Subcutaneous abdominal adipose tissue (tissue), 5 donors: ENCODE measurements at regions not wholly inside any gene's neighbourhood (a gene's known extent, or its start where the extent isn't known, plus 50 kb on each side); places are given as distances from the start of the nearest gene placed in this dataset.
"Not testable (repeated sequence)": the region's sequence is repeated elsewhere in the genome, so short reads cannot be mapped to it uniquely, and the experiment has no call there.

Experiments used
- H3K27ac ChIP-seq: one replicate; pipeline ENCODE4 v1.7.0; 2013; ENCODE audit warnings: low read depth, mild to moderate bottlenecking, inconsistent platforms, low read length, moderate library complexity
- H3K27me3 ChIP-seq, 5 donors: one replicate each; pipeline ENCODE4 v1.7.0; 2013; ENCODE audit warnings: low read length in 5 of 5, inconsistent platforms in 1 of 5; ENCODE audit not compliant: control insufficient read depth in 5 of 5, insufficient read depth in 4 of 5
- H3K36me3 ChIP-seq, 5 donors: one replicate each; pipeline ENCODE4 v1.7.0; 2013; ENCODE audit warnings: low read length in 5 of 5; ENCODE audit not compliant: control insufficient read depth in 5 of 5, insufficient read depth in 5 of 5
- H3K4me1 ChIP-seq, 5 donors: one replicate each; pipeline ENCODE4 v1.7.0; 2013; ENCODE audit warnings: low read length in 5 of 5, mild to moderate bottlenecking in 3 of 5, moderate library complexity in 1 of 5; ENCODE audit not compliant: control insufficient read depth in 5 of 5, insufficient read depth in 5 of 5
- H3K4me3 ChIP-seq, 5 donors: one replicate each; pipeline ENCODE4 v1.7.0; 2013; ENCODE audit warnings: low read length in 5 of 5, low read depth in 1 of 5
- H3K9ac ChIP-seq, 5 donors: one replicate each; pipeline ENCODE4 v1.7.0; 2013; ENCODE audit warnings: low read length in 5 of 5, mild to moderate bottlenecking in 4 of 5, moderate library complexity in 3 of 5
- H3K9me3 ChIP-seq, 5 donors: one replicate each; pipeline ENCODE4 v1.7.0; 2013; ENCODE audit warnings: low read length in 5 of 5; ENCODE audit not compliant: control insufficient read depth in 5 of 5
- donor health status: healthy.
- donor health status: healthy.
- donor health status: healthy.
- donor health status: healthy.
- donor health status: healthy.

DNA sequence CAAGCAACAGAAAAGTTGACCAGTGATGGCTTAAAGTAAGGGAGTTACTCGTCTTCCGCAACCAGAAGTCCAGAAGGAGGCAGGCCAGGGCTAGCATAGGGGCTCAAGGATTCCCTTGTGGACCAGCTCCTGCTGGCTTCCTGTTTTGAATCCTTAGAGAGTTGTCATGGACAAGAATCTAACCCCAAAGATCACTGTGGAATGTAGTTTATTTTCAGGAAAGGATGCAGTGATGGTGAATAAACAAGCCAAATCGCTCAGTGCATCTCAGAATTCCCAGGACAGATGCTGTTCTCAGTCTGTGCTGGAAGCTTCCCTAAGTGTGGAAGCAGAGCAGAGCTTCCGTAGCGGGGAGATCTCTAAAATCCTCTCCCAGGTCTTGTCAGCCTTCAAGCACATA, 311.3 kb downstream of the C12orf75 start:
- no peaks in the 10 kb centered on the region for H3K27me3 ChIP-seq
- peaks cover 0 to 7% (median 0%) of the 10 kb centered on the region in 5 donors for H3K4me1 ChIP-seq
- no peak overlapping the region for H3K4me3 ChIP-seq
- H3K36me3 ChIP-seq, result no peaks in the 10 kb centered on the region
- H3K27ac ChIP-seq, result no peak overlapping the region
- peaks cover 0 to 17% (median 13%) of the 10 kb centered on the region in 5 donors for H3K9me3 ChIP-seq
- H3K9ac ChIP-seq, result no peak overlapping the region

DNA sequence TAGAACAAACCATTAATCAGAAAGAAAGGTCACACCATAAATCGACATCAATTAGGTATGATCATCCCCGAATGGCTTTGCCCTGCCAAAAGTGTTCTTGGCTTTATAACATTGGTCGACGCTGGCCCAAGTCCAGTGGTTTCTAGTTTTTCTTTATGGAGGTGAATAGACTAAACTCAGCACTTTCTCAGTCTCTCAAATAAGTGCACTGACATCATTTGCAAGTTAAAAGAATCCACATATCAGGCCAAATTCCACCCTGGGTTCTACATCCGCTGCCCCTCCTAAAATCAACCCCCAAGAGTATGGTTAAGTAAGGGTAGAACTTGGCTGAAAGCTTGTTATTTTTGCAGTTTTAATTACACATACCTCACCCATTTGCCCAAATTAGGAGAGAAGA, 314.3 kb downstream of the C12orf75 start:
- Histone ChIP-seq H3K9ac (no peak overlapping the region), H3K4me3 (no peak overlapping the region), H3K4me1 (peaks cover 0 to 7% (median 0%) of the 10 kb centered on the region in 5 donors), H3K27ac (no peak overlapping the region), H3K9me3 (peaks cover 0 to 4% (median 2%) of the 10 kb centered on the region in 5 donors), H3K36me3 (peaks cover 0 to 2% (median 0%) of the 10 kb centered on the region in 5 donors), H3K27me3 (no peaks in the 10 kb centered on the region)

DNA sequence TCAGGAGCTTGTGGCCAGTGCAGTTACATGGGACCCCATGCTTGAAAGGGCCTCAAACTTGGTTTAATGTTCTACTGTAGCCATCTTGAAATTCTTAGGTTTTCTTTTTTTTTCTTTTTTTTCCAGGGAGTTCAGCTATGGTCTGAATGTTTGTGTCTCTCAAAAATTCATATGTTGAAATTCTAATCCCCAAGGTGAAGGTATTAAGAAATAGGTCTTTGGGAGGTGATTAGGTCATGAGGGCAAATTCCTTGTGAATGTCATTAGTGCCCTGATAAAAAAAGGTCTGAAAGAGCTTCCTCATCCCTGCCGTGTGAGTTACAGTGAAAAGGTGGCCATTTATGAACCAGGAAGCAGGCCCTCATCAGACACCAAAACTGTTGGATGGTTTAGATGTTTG, 324.1 kb downstream of the C12orf75 start:
- Histone ChIP-seq H3K9me3 (peaks cover 0 to 3% (median 2%) of the 10 kb centered on the region in 5 donors), H3K27ac (no peak overlapping the region), H3K9ac (no peak overlapping the region), H3K4me3 (no peak overlapping the region), H3K27me3 (no peaks in the 10 kb centered on the region), H3K4me1 (peaks cover 1 to 20% (median 9%) of the 10 kb centered on the region in 5 donors), H3K36me3 (no peaks in the 10 kb centered on the region)

DNA sequence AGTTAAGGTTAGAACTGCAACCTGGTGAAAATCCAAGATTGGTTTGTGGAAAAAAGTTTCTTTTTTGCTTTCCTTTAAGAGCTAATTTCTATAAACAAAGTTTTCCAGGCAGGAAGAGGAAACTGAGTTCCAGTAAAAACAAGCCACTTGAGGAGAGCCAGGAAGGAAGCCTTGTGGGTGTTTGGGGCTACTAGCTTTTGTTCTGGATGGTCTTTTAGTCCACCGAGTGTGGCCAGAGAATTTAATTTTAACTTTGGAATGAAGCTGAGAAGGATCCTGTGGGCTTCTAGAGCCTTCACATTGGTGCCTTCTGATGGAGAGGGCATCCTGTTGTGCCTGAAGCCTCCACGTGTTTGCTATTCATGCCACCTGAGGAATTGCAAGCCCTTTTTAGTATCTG, 327.9 kb downstream of the C12orf75 start:
- Histone ChIP-seq H3K27ac (peak overlapping the region; percentile 75), H3K4me1 (peaks cover 3 to 25% (median 9%) of the 10 kb centered on the region in 5 donors), H3K9me3 (no peaks in the 10 kb centered on the region), H3K4me3 (no peak overlapping the region), H3K9ac (no peak overlapping the region), H3K36me3 (no peaks in the 10 kb centered on the region), H3K27me3 (no peaks in the 10 kb centered on the region)

DNA sequence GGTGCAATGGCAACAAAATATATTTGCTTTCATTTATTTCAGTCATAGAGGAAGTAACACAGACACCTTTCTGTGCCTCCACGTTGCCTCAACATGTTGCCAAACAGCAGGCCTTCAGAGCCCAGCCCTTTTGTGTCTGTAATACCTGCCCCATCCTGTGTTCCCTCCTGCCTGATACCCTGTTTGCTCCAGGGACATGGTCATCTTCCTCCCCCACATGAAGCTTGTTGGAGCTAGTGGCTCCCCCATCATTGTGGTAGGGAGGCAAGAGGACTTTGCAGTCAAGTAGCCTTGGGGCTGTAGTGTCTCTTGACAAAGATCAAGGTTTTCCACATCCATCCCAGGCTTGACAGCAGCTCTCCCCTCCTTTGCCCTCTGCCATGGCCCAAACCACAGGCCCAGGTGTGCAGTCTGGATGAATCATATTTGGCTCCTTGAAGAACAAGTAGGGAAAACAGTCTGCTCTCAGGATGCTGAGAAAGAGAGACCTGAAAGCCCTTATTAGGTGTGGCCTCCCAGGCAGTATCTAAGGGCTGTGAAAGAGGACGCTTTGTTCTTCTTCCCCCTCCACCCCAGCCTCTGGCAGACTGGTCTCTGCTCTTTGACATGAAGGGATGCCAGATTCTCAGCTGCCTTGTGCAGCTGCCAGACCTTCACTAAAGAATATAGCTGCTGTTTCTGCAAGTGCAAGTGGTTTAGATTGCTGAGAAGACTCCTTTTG, 329.0 kb downstream of the C12orf75 start:
- no peaks in the 10 kb centered on the region for H3K36me3 ChIP-seq
- no peaks in the 10 kb centered on the region for H3K9me3 ChIP-seq
- H3K27ac ChIP-seq, result peak overlapping the region; percentile 75
- peaks cover under 1 to 25% (median 3%) of the 10 kb centered on the region in 5 donors for H3K4me1 ChIP-seq
- H3K27me3 ChIP-seq, result no peaks in the 10 kb centered on the region
- H3K9ac ChIP-seq, result peak overlapping the region in 1 of 5 donors; percentile 39
- H3K4me3 ChIP-seq, result no peak overlapping the region

DNA sequence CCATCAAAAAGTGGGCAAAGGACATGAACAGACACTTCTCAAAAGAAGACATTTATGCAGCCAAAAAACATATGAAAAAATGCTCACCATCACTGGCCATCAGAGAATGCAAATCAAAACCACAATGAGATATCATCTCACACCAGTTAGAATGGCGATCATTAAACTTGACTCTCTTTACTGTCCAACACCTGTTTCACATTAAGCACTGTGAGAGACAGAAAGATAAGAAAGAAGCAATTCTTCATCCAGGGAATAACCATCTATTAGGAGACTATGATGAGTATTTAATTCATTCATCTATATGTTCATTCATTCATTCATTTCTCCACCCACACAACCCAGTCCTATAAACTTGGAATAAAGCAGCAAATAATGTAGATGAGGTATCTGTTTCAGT, 334.3 kb downstream of the C12orf75 start:
- H3K4me3 ChIP-seq, H3K9ac ChIP-seq, H3K27ac ChIP-seq, H3K9me3 ChIP-seq, H3K27me3 ChIP-seq, H3K36me3 ChIP-seq, H3K4me1 ChIP-seq: not testable (repeated sequence)

DNA sequence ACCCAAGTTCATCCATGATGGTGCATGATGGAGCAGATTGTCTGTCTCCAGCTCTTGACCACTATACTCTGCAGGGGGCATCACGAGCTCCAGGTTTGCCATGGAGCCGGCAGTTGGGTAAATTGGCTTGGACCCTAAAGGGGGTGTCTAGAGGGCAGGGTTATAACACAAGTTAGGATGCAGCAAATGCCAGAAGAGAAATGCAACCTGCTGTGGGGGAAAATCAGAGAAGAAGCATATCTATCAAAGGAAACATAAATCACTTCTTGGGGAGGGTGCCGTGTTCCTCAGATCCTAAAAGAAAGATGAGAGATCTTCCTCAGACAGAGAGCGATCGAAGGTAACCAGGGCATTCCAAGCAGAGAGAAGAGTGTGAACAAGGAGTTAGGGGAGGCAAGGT, 334.9 kb downstream of the C12orf75 start:
- Histone ChIP-seq H3K4me1 (peaks cover 0 to 2% (median 0%) of the 10 kb centered on the region in 5 donors), H3K36me3 (no peaks in the 10 kb centered on the region), H3K27ac (no peak overlapping the region), H3K9ac (no peak overlapping the region), H3K27me3 (no peaks in the 10 kb centered on the region), H3K9me3 (no peaks in the 10 kb centered on the region), H3K4me3 (no peak overlapping the region)

DNA sequence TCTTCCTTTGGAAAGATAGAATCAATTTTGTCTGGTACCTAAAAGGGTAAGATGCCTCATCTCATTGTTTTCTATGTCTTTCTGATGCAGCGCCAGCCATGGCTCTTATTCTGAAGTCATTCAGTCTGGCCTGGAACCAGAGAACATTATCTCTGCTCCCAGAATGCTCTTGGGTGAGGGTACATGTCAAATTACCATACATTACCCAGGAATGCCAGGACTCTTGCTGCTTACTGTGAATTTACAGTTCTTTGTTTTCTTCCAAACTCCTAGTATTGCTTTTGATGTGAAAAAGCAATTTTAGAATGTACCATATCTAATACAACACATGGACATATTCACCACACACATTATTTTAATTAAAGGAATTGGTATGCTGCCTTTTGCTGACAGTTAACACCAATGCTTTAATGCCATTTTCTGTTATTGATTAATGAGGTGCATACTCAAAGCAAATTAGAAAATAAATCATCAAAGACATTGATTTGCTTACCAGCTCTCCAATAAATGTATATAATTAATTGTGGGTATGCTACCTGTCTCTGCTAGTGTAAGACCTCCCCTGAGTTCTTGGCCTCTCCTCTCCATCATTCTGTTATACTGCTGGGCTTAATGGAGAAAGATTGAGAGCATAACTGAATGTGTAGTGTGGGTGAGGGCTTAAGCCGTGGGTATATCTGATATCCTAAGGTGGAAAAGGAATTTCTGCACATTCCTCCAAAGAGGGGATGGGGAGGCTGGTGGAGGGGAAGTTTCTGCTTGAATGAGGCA, 337.7 kb downstream of the C12orf75 start:
- Histone ChIP-seq H3K9me3 (no peaks in the 10 kb centered on the region), H3K27ac (no peak overlapping the region), H3K4me3 (no peak overlapping the region), H3K27me3 (no peaks in the 10 kb centered on the region), H3K4me1 (peaks cover 6 to 19% (median 18%) of the 10 kb centered on the region in 5 donors), H3K9ac (no peak overlapping the region), H3K36me3 (no peaks in the 10 kb centered on the region)

DNA sequence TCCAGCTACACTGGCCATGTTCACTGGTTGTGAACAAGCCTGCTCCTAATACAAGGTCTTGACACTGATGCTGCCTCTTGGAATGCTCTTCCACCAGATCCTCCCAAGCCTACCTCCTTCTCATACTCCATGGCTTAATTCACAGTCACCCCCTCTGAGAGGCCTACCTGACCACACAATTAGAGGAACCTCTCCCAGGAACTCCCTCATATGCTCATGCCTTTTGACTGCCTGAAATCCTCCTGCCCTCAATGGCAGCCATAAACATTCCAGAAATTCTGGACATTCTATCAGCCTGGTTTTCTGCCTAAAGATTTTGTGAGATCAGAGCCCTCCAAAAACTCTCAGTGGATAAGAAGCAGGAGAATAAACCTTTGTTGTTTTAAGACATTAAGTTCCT, 340.2 kb downstream of the C12orf75 start:
- no peaks in the 10 kb centered on the region for H3K27me3 ChIP-seq
- H3K36me3 ChIP-seq, result no peaks in the 10 kb centered on the region
- H3K27ac ChIP-seq, result no peak overlapping the region
- no peak overlapping the region for H3K4me3 ChIP-seq
- H3K4me1 ChIP-seq, result peaks cover 6 to 30% (median 20%) of the 10 kb centered on the region in 5 donors
- no peak overlapping the region for H3K9ac ChIP-seq
- H3K9me3 ChIP-seq, result no peaks in the 10 kb centered on the region

DNA sequence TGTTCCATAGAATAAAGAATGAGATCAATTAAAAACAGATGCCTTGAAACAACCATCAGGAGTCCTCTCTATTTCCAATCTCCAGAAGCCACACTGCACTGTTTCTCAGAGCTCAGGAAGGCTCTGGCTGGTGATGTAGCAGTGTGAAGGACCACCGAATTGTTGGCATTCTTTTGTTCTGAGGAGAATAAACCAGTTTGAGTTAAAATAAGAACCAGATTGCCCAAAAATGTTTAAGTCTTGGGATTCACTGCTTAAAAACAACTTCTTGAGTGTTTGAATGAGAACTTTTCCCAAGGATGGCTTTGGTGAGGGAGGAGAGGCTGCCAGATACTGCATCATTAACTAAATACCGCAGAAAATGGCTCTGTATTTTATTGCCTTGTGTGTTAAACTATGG, 341.2 kb downstream of the C12orf75 start:
- no peak overlapping the region for H3K9ac ChIP-seq
- H3K4me3 ChIP-seq, result no peak overlapping the region
- peak overlapping the region; percentile 64 for H3K27ac ChIP-seq
- no peaks in the 10 kb centered on the region for H3K27me3 ChIP-seq
- no peaks in the 10 kb centered on the region for H3K36me3 ChIP-seq
- H3K4me1 ChIP-seq, result peaks cover 6 to 37% (median 22%) of the 10 kb centered on the region in 5 donors
- H3K9me3 ChIP-seq, result no peaks in the 10 kb centered on the region
